GM12873 (cell line): ENCODE measurements at regions not wholly inside any gene's neighbourhood (a gene's known extent, or its start where the extent isn't known, plus 50 kb on each side); places are given as distances from the start of the nearest gene placed in this dataset.

Experiments used
- CTCF ChIP-seq: IDR thresholded peaks from 2 replicates; pipeline ENCODE4 v1.5.1; 2012; ENCODE audit warnings: low read depth, mild to moderate bottlenecking, moderate library complexity, low read length, control low read depth; ENCODE audit not compliant: insufficient read depth; ENCODE audit errors: missing control alignments

- no peak for TF ChIP-seq CTCF
Measured at GRCh38 chr13:86155756-86156155, 356.5 kb upstream of the SLITRK6 start.

- TF ChIP-seq CTCF: no peak
Measured at GRCh38 chr13:86142080-86142479, 342.9 kb upstream of the SLITRK6 start.

- TF ChIP-seq CTCF: no peak
Measured at GRCh38 chr13:86135856-86136255, 336.6 kb upstream of the SLITRK6 start.

- no peak for TF ChIP-seq CTCF
Measured at GRCh38 chr13:86121881-86122280, 322.7 kb upstream of the SLITRK6 start.

- no peak for TF ChIP-seq CTCF
Measured at GRCh38 chr13:86109107-86109506, 309.9 kb upstream of the SLITRK6 start.

- TF ChIP-seq CTCF: no peak
Measured at GRCh38 chr13:86108334-86108733, 309.1 kb upstream of the SLITRK6 start.

- no peak for TF ChIP-seq CTCF
Measured at GRCh38 chr13:86098511-86098910, 299.3 kb upstream of the SLITRK6 start.
